H9 (cell line): ENCODE measurements at regions not wholly inside any gene's neighbourhood (a gene's known extent, or its start where the extent isn't known, plus 50 kb on each side); places are given as distances from the start of the nearest gene placed in this dataset.

Experiments used
- DNase-seq: peaks from one replicate; pipeline ENCODE4 v3.0.0-alpha.2; 2017
- H2AFZ ChIP-seq: one replicate; pipeline ENCODE4 v1.6.1; 2013; ENCODE audit warnings: mild to moderate bottlenecking, low read length, control low read depth, moderate library complexity
- H2AK5ac ChIP-seq: 2 replicates; pipeline ENCODE4 v1.6.1; 2013; ENCODE audit warnings: low read length, control low read depth, mixed read lengths; ENCODE audit not compliant: insufficient read length
- H2BK120ac ChIP-seq: one replicate; pipeline ENCODE4 v1.6.1; 2013; ENCODE audit warnings: low read depth, mild to moderate bottlenecking, low read length, control low read depth, inconsistent platforms; ENCODE audit not compliant: poor library complexity, severe bottlenecking
- H2BK12ac ChIP-seq: 2 replicates; pipeline ENCODE4 v1.6.1; 2013; ENCODE audit warnings: low read length, control low read depth, mixed read lengths, low read depth; ENCODE audit not compliant: insufficient read length
- H2BK15ac ChIP-seq: 2 replicates; pipeline ENCODE4 v1.6.1; 2013; ENCODE audit warnings: low read depth, low read length, control low read depth
- H2BK20ac ChIP-seq: one replicate; pipeline ENCODE4 v1.6.1; 2013; ENCODE audit warnings: low read depth, mild to moderate bottlenecking, low read length, control low read depth, inconsistent platforms; ENCODE audit not compliant: poor library complexity, severe bottlenecking
- H2BK5ac ChIP-seq: 2 replicates; pipeline ENCODE4 v1.6.1; 2013; ENCODE audit warnings: low read length, control low read depth, mixed read lengths; ENCODE audit not compliant: insufficient read length
- H3K14ac ChIP-seq: 2 replicates; pipeline ENCODE4 v1.6.1; 2013; ENCODE audit warnings: low read length, control low read depth; ENCODE audit not compliant: insufficient read depth
- H3K18ac ChIP-seq: 2 replicates; pipeline ENCODE4 v1.6.1; 2013; ENCODE audit warnings: low read depth, mild to moderate bottlenecking, mixed read lengths, low read length, control low read depth; ENCODE audit not compliant: insufficient read length
- H3K23ac ChIP-seq: 2 replicates; pipeline ENCODE4 v1.6.1; 2013; ENCODE audit warnings: low read length, control low read depth, mixed read lengths, low read depth; ENCODE audit not compliant: insufficient read length
- H3K23me2 ChIP-seq: 2 replicates; pipeline ENCODE4 v1.6.1; 2013; ENCODE audit warnings: low read depth, mild to moderate bottlenecking, mixed read lengths, low read length, control low read depth; ENCODE audit not compliant: insufficient read length, poor library complexity, severe bottlenecking
- H3K27ac ChIP-seq: 2 replicates; pipeline ENCODE4 v1.5.1; 2013; ENCODE audit warnings: low read length, control low read depth, mixed read lengths, low read depth; ENCODE audit not compliant: insufficient read length
- H3K27me3 ChIP-seq: 2 replicates; pipeline ENCODE4 v1.6.1; 2013; ENCODE audit warnings: low read length, control low read depth, inconsistent platforms; ENCODE audit not compliant: insufficient read depth
- H3K4ac ChIP-seq: 2 replicates; pipeline ENCODE4 v1.6.1; 2013; ENCODE audit warnings: low read depth, mild to moderate bottlenecking, control low read depth, inconsistent platforms, low read length, moderate library complexity
- H3K4me1 ChIP-seq: 2 replicates; pipeline ENCODE4 v1.6.1; 2013; ENCODE audit warnings: low read length, control low read depth, inconsistent platforms; ENCODE audit not compliant: insufficient read depth
- H3K4me2 ChIP-seq: 2 replicates; pipeline ENCODE4 v1.6.1; 2013; ENCODE audit warnings: low read length, control low read depth, mixed read lengths; ENCODE audit not compliant: insufficient read length, insufficient read depth
- H3K56ac ChIP-seq: 2 replicates; pipeline ENCODE4 v1.6.1; 2013; ENCODE audit warnings: low read depth, mild to moderate bottlenecking, mixed read lengths, low read length, control low read depth; ENCODE audit not compliant: insufficient read length
- H3K79me1 ChIP-seq: 2 replicates; pipeline ENCODE4 v1.6.1; 2013; ENCODE audit warnings: low read depth, mild to moderate bottlenecking, moderate library complexity, low read length, control low read depth, inconsistent platforms; ENCODE audit not compliant: insufficient read depth, poor library complexity, severe bottlenecking
- H3K79me2 ChIP-seq: 2 replicates; pipeline ENCODE4 v1.6.1; 2013; ENCODE audit warnings: low read length, control low read depth, inconsistent platforms; ENCODE audit not compliant: insufficient read depth
- H3K9ac ChIP-seq: 2 replicates; pipeline ENCODE4 v1.6.1; 2013; ENCODE audit warnings: low read length, control low read depth, mixed read lengths; ENCODE audit not compliant: insufficient read length; ENCODE audit errors: extremely low read depth
- H3K9me3 ChIP-seq: one replicate; pipeline ENCODE4 v1.6.1; 2013; ENCODE audit warnings: low read depth, low read length, inconsistent platforms; ENCODE audit not compliant: control insufficient read depth
- H3T11ph ChIP-seq: one replicate; pipeline ENCODE4 v1.6.1; 2013; ENCODE audit warnings: mild to moderate bottlenecking, low read length, control low read depth, inconsistent platforms
- H4K20me1 ChIP-seq: one replicate; pipeline ENCODE4 v1.6.1; 2013; ENCODE audit not compliant: control insufficient read depth, insufficient read length, insufficient read depth
- H4K5ac ChIP-seq: 2 replicates; pipeline ENCODE4 v1.6.1; 2013; ENCODE audit warnings: low read depth, mild to moderate bottlenecking, mixed read lengths, low read length, control low read depth; ENCODE audit not compliant: insufficient read length
- H4K8ac ChIP-seq: replicated peaks from 2 replicates; pipeline ENCODE4 v1.6.1; 2013; ENCODE audit warnings: low read length, control low read depth, mixed read lengths, low read depth; ENCODE audit not compliant: insufficient read length
- H4K91ac ChIP-seq: 2 replicates; pipeline ENCODE4 v1.6.1; 2013; ENCODE audit warnings: low read depth, mild to moderate bottlenecking, moderate library complexity, mixed read lengths, low read length, control low read depth; ENCODE audit not compliant: insufficient read length
- H3K27ac Mint-ChIP-seq, 3 experiments: 2 replicates in 2 of 3; 3 replicates in 1 of 3; pipeline ENCODE4 v1.8.0; 2020 to 2021; ENCODE audit warnings: mixed read lengths in 3 of 3, mild to moderate bottlenecking in 1 of 3, moderate library complexity in 1 of 3
- H3K27me3 Mint-ChIP-seq: 2 replicates; pipeline ENCODE4 v1.8.0; 2021; ENCODE audit warnings: low read depth, mild to moderate bottlenecking, moderate library complexity, mixed read lengths
- H3K36me3 Mint-ChIP-seq, 3 experiments: 2 replicates in 2 of 3; 3 replicates in 1 of 3; pipeline ENCODE4 v1.8.0; 2020 to 2021; ENCODE audit warnings: low read depth in 3 of 3, mixed read lengths in 3 of 3; ENCODE audit not compliant: insufficient read depth in 1 of 3
- H3K4me1 Mint-ChIP-seq, 2 experiments: 2 replicates each; pipeline ENCODE4 v1.8.0; 2020; ENCODE audit warnings: mixed read lengths in 2 of 2
- H3K4me3 Mint-ChIP-seq, 2 experiments: 2 replicates in 1 of 2; 3 replicates in 1 of 2; pipeline ENCODE4 v1.8.0; 2020 to 2021; ENCODE audit warnings: mild to moderate bottlenecking in 2 of 2, mixed read lengths in 2 of 2, moderate library complexity in 1 of 2
- H3K9me3 Mint-ChIP-seq, 2 experiments: 2 replicates in 1 of 2; 3 replicates in 1 of 2; pipeline ENCODE4 v1.8.0; 2020; ENCODE audit warnings: mild to moderate bottlenecking in 2 of 2, mixed read lengths in 2 of 2, moderate library complexity in 1 of 2
- WGBS: extraction: QIAGEN DNeasy Blood & Tissue Kit; methylation state at CpG from one replicate; pipeline ENCODE4 v1.1.7; 2013; ENCODE audit warnings: missing lambda C conversion rate, low lambda C conversion rate, mixed read lengths; ENCODE audit not compliant: insufficient read length; ENCODE audit errors: extremely low coverage; 5-methylcytosine and 5-hydroxymethylcytosine counted together
- TF ChIP-seq, protein P1 (sequence below): fragments of 200-600 bp; sonication (generic); conservative IDR thresholded peaks from 3 replicates; pipeline ENCODE4 v1.8.0; 2021; ENCODE audit warnings: antibody characterized with exemption, mild to moderate bottlenecking

GRCh38 chr2:240366901-240367300, 68.6 kb upstream of the GPC1 start:
- Histone ChIP-seq H4K91ac (no peak overlapping the region), H3K27me3 (no peaks in the 10 kb centered on the region), H3K56ac (no peak overlapping the region), H3K4me1 (no peaks in the 10 kb centered on the region), H3K18ac (no peak overlapping the region), H2BK12ac (no peak overlapping the region), H2BK20ac (no peak overlapping the region), H3K14ac (no peak overlapping the region), H2BK5ac (no peak overlapping the region), H3K23me2 (no peaks in the 10 kb centered on the region), H3K79me1 (no peaks in the 10 kb centered on the region), H3K79me2 (no peaks in the 10 kb centered on the region), H4K5ac (no peak overlapping the region), H2BK120ac (no peak overlapping the region), H3K4ac (no peak overlapping the region), H2BK15ac (no peak overlapping the region), H3K9me3 (no peaks in the 10 kb centered on the region), H4K20me1 (no peaks in the 10 kb centered on the region), H3T11ph (no peak overlapping the region), H2AFZ (no peak overlapping the region), H4K8ac (no peak overlapping the region), H3K23ac (no peak overlapping the region), H3K4me2 (no peak overlapping the region), H3K27ac (no peak overlapping the region), H3K9ac (no peak overlapping the region), H2AK5ac (no peak overlapping the region)
- DNase-seq: no peak
- Mint-ChIP-seq H3K36me3 (no peaks in the 10 kb centered on the region), H3K27ac (no peak overlapping the region), H3K27me3 (no peaks in the 10 kb centered on the region; the same call in 1 of the 2 replicates), H3K4me3 (no peak overlapping the region), H3K4me1 (peaks cover 0 to 9% of the 10 kb centered on the region in 2 experiments; a peak in 3 of 4 replicates), H3K9me3 (peaks cover 2 to 4% of the 10 kb centered on the region in 2 experiments; a peak in 4 of 5 replicates)
- TF ChIP-seq, protein P1, sequence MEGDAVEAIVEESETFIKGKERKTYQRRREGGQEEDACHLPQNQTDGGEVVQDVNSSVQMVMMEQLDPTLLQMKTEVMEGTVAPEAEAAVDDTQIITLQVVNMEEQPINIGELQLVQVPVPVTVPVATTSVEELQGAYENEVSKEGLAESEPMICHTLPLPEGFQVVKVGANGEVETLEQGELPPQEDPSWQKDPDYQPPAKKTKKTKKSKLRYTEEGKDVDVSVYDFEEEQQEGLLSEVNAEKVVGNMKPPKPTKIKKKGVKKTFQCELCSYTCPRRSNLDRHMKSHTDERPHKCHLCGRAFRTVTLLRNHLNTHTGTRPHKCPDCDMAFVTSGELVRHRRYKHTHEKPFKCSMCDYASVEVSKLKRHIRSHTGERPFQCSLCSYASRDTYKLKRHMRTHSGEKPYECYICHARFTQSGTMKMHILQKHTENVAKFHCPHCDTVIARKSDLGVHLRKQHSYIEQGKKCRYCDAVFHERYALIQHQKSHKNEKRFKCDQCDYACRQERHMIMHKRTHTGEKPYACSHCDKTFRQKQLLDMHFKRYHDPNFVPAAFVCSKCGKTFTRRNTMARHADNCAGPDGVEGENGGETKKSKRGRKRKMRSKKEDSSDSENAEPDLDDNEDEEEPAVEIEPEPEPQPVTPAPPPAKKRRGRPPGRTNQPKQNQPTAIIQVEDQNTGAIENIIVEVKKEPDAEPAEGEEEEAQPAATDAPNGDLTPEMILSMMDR: no peak
- WGBS: no CpG with 5 or more reads among the region's 19 CpGs
